Smooth muscle cell (in vitro differentiated cells): ENCODE measurements at regions not wholly inside any gene's neighbourhood (a gene's known extent, or its start where the extent isn't known, plus 50 kb on each side); places are given as distances from the start of the nearest gene placed in this dataset.
"Not testable (repeated sequence)": the region's sequence is repeated elsewhere in the genome, so short reads cannot be mapped to it uniquely, and the experiment has no call there.

Source experiments
- DNase-seq: peaks from one replicate; lab custom pipeline; 2025; ENCODE audit not compliant: unreplicated experiment; lab: John Stamatoyannopoulos, UW
- H2AFZ ChIP-seq: fragments of 200-600 bp; sonication (generic); 2 replicates; pipeline ENCODE4 v1.6.0; 2016; ENCODE audit warnings: antibody characterized with exemption, low read depth, mild to moderate bottlenecking
- H3F3A ChIP-seq: fragments of 200-600 bp; sonication (generic); 2 replicates; pipeline ENCODE4 v1.6.0; 2017; ENCODE audit warnings: antibody characterized with exemption, low read depth
- H3K27ac ChIP-seq: fragments of 200-600 bp; sonication (generic); 2 replicates; pipeline ENCODE4 v1.5.1; 2016; ENCODE audit warnings: low read depth, mild to moderate bottlenecking
- H3K27me3 ChIP-seq: fragments of 200-600 bp; sonication (generic); 2 replicates; pipeline ENCODE4 v1.6.1; 2016; ENCODE audit warnings: low read depth, mild to moderate bottlenecking
- H3K36me3 ChIP-seq: fragments of 200-600 bp; sonication (generic); 2 replicates; pipeline ENCODE4 v1.5.1; 2016; ENCODE audit warnings: low read depth
- H3K4me1 ChIP-seq: fragments of 200-600 bp; sonication (generic); 2 replicates; pipeline ENCODE4 v1.5.1; 2016; ENCODE audit warnings: low read depth
- H3K4me2 ChIP-seq: fragments of 200-600 bp; sonication (generic); 2 replicates; pipeline ENCODE4 v1.6.0; 2016; ENCODE audit warnings: mild to moderate bottlenecking
- H3K4me3 ChIP-seq: fragments of 200-600 bp; sonication (generic); 2 replicates; pipeline ENCODE4 v1.5.1; 2016; ENCODE audit warnings: mild to moderate bottlenecking
- H3K79me2 ChIP-seq: fragments of 200-600 bp; sonication (generic); 2 replicates; pipeline ENCODE4 v1.6.0; 2016; ENCODE audit warnings: low read depth, mild to moderate bottlenecking
- H3K9ac ChIP-seq: fragments of 200-600 bp; sonication (generic); 2 replicates; pipeline ENCODE4 v1.6.0; 2016; ENCODE audit warnings: low read depth
- H3K9me3 ChIP-seq: fragments of 200-600 bp; sonication (generic); replicated peaks from 2 replicates; pipeline ENCODE4 v1.5.1; 2016; ENCODE audit warnings: low read depth
- H4K20me1 ChIP-seq: fragments of 200-600 bp; sonication (generic); 2 replicates; pipeline ENCODE4 v1.6.0; 2016; ENCODE audit warnings: low read depth
- CTCF ChIP-seq: fragments of 200-600 bp; sonication (generic); IDR thresholded peaks from 2 replicates; pipeline ENCODE4 v1.5.1; 2017; ENCODE audit warnings: borderline replicate concordance, mild to moderate bottlenecking, antibody characterized with exemption; ENCODE audit not compliant: insufficient read depth, poor library complexity, severe bottlenecking
- WGBS: methylation state at CpG from one replicate; pipeline ENCODE4 v1.1.7; 2016; ENCODE audit warnings: low lambda C conversion rate; 5-methylcytosine and 5-hydroxymethylcytosine counted together

GRCh38 chrX:80578517-80579105 is 158.4 kb downstream of the TENT5D start:
- Histone ChIP-seq H3F3A (no peaks in the 10 kb centered on the region), H3K4me3 (no peak overlapping the region), H2AFZ (no peak overlapping the region), H3K9ac (no peak overlapping the region), H3K79me2 (no peaks in the 10 kb centered on the region), H3K4me2 (no peak overlapping the region), H3K36me3 (no peaks in the 10 kb centered on the region), H3K4me1 (no peaks in the 10 kb centered on the region), H3K27me3 (no peaks in the 10 kb centered on the region), H3K27ac (no peak overlapping the region), H4K20me1 (no peaks in the 10 kb centered on the region), H3K9me3 (no peaks in the 10 kb centered on the region)
- TF ChIP-seq CTCF = peak; percentile 47
- no peak for DNase-seq
- WGBS = 29% methylated on average over 3 of the region's 3 CpGs

DNA sequence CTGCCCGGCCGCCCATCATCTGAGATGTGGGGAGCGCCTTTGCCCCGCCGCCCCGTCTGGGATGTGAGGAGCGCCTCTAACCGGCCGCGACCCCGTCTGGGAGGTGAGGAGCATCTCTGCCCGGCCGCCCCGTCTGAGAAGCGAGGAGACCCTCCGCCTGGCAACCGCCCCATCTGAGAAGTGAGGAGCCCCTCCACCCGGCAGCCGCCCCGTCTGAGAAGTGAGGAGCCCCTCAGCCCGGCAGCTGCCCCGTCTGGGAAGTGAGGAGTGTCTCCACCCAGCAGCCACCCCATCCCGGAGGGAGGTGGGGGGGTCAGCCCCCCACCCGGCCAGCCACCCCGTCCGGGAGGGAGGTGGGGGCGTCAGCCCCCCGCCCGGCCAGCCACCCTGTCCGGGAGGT is 170.7 kb downstream of the TENT5D start:
- not testable (repeated sequence) for H3K36me3 ChIP-seq, H3K4me1 ChIP-seq, H3K79me2 ChIP-seq, H3K4me3 ChIP-seq, H3K9ac ChIP-seq, H3K27me3 ChIP-seq, H3K4me2 ChIP-seq, H3K27ac ChIP-seq, H4K20me1 ChIP-seq, H2AFZ ChIP-seq, DNase-seq, H3F3A ChIP-seq, H3K9me3 ChIP-seq
- 100% methylated on average over 9 of the region's 30 CpGs for WGBS

DNA sequence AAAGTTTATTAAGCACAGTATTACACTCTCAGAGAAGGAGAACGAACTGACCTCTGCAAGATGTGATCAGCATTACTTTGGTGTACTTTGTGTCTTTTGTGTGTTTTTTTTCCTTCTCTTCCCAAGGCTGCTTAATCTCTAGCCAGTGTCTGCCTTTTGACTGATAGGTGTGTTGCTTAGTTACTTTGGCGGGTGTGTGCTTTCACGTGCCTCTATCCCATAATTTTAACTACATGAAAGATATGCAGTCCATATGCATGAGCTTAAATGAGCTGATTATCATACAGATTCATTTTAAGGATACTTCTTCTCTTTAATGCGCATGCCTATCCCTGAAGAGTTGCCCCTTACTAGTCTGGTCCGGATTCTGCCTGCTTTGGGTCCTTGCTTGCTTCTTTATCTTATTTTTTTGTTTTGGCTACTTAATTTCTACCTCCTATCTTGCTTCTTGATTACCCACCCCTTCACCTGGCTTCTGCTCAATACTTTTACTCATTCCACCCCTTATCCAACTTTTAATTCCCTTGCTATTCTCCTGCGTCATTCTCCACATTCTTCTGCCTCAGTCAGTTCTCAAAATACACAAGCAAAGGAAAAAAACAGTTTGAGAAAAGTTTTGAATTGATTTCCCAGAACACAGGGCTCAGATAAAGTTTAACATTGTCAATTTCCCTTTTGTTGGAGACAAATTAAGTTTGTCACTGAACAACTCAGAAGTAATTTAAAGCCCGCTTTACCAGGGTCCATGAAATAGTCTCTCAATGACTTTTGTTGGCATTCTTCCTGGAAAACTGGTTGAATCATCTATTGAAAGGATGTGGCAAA is 182.0 kb downstream of the TENT5D start:
- no peak overlapping the region for H3K27ac ChIP-seq

More for the DNA sequence above, 182.0 kb downstream of the TENT5D start:
- H3K36me3 ChIP-seq = no peaks in the 10 kb centered on the region
- no peaks in the 10 kb centered on the region for H4K20me1 ChIP-seq
- WGBS = 64% methylated on average over 7 of the region's 7 CpGs
- TF ChIP-seq CTCF = no peak
- DNase-seq = no peak
- H3K27me3 ChIP-seq = no peaks in the 10 kb centered on the region
- no peaks in the 10 kb centered on the region for H3F3A ChIP-seq
- H2AFZ ChIP-seq = no peak overlapping the region
- no peaks in the 10 kb centered on the region for H3K79me2 ChIP-seq
- no peak overlapping the region for H3K9ac ChIP-seq
- no peaks in the 10 kb centered on the region for H3K4me1 ChIP-seq
- no peak overlapping the region for H3K4me2 ChIP-seq
- H3K9me3 ChIP-seq = no peaks in the 10 kb centered on the region
- H3K4me3 ChIP-seq = no peak overlapping the region
